Osteocyte (in vitro differentiated cells): ENCODE measurements at regions not wholly inside any gene's neighbourhood (a gene's known extent, or its start where the extent isn't known, plus 50 kb on each side); places are given as distances from the start of the nearest gene placed in this dataset.

Experiments used
- DNase-seq: peaks from one replicate; pipeline ENCODE4 v3.0.0; 2021; ENCODE audit warnings: mixed read lengths; ENCODE audit not compliant: unreplicated experiment; ENCODE audit errors: extremely low spot score
- H3K27ac Mint-ChIP-seq: one replicate; pipeline ENCODE4 v1.8.0; 2021; ENCODE audit warnings: mild to moderate bottlenecking, mixed read lengths; ENCODE audit not compliant: unreplicated experiment
- H3K27me3 Mint-ChIP-seq: one replicate; pipeline ENCODE4 v1.8.0; 2021; ENCODE audit warnings: mixed read lengths; ENCODE audit not compliant: unreplicated experiment
- H3K36me3 Mint-ChIP-seq: one replicate; pipeline ENCODE4 v1.8.0; 2021; ENCODE audit warnings: mixed read lengths; ENCODE audit not compliant: unreplicated experiment
- H3K4me1 Mint-ChIP-seq: one replicate; pipeline ENCODE4 v1.8.0; 2021; ENCODE audit warnings: mixed read lengths; ENCODE audit not compliant: unreplicated experiment
- H3K4me3 Mint-ChIP-seq: one replicate; pipeline ENCODE4 v1.8.0; 2021; ENCODE audit warnings: mild to moderate bottlenecking, moderate library complexity, mixed read lengths; ENCODE audit not compliant: unreplicated experiment
- H3K9me3 Mint-ChIP-seq: one replicate; pipeline ENCODE4 v1.8.0; 2021; ENCODE audit warnings: mixed read lengths; ENCODE audit not compliant: unreplicated experiment
- TF ChIP-seq, protein P1 (sequence below): fragments of 200-600 bp; sonication (generic); IDR thresholded peaks from 2 replicates; pipeline ENCODE4 v1.5.0; 2021; ENCODE audit warnings: antibody characterized with exemption, mild to moderate bottlenecking, moderate library complexity

DNA sequence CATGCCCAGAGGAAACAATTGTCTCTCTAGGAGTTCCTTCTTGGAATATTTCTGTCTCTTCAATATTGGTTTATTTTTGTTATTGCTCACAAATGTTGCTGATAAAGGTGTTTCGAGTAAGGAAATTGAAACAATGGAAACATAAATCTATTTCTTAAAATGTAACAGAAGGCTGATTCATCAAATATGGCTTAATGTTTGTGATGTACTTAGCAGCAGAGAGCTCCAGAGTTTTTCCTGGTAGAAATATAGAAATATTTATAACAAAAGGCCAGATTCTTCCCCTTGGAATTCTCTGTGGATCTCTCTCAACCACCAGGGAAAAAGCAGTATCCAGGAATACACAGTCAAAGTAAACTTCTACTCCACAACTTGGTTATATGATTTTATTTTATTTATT lies 149.2 kb upstream of the LRIG3 start:
- no peaks in the 10 kb centered on the region for H3K36me3 Mint-ChIP-seq
- H3K27ac Mint-ChIP-seq, result peak overlapping the region; percentile 79
- TF ChIP-seq, protein P1, sequence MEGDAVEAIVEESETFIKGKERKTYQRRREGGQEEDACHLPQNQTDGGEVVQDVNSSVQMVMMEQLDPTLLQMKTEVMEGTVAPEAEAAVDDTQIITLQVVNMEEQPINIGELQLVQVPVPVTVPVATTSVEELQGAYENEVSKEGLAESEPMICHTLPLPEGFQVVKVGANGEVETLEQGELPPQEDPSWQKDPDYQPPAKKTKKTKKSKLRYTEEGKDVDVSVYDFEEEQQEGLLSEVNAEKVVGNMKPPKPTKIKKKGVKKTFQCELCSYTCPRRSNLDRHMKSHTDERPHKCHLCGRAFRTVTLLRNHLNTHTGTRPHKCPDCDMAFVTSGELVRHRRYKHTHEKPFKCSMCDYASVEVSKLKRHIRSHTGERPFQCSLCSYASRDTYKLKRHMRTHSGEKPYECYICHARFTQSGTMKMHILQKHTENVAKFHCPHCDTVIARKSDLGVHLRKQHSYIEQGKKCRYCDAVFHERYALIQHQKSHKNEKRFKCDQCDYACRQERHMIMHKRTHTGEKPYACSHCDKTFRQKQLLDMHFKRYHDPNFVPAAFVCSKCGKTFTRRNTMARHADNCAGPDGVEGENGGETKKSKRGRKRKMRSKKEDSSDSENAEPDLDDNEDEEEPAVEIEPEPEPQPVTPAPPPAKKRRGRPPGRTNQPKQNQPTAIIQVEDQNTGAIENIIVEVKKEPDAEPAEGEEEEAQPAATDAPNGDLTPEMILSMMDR, result no peak
- H3K27me3 Mint-ChIP-seq, result no peaks in the 10 kb centered on the region
- no peak for DNase-seq
- H3K4me1 Mint-ChIP-seq, result peaks cover 62% of the 10 kb centered on the region
- no peaks in the 10 kb centered on the region for H3K9me3 Mint-ChIP-seq
- no peak overlapping the region for H3K4me3 Mint-ChIP-seq

DNA sequence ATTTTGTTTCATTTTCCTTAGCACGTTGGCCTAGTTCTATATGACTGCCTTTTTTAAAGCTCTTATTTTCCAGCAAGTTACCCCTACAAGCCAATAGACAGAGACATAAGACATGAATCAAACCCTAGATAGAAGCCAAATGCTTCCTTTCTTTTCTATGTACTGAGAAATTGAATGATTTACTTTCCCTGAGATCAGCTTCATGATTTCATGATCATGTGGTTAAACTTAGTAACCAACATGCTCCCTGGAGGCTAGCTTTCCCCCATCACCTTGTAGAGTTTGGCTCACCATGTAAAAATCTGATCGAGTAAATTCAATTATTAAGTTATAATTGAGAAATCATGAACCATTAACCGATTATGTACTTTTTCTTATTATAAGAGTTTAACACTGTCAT lies 148.1 kb upstream of the LRIG3 start:
- Mint-ChIP-seq H3K27me3 (no peaks in the 10 kb centered on the region), H3K4me1 (peaks cover 61% of the 10 kb centered on the region), H3K36me3 (no peaks in the 10 kb centered on the region), H3K4me3 (no peak overlapping the region), H3K9me3 (no peaks in the 10 kb centered on the region), H3K27ac (no peak overlapping the region)
- no peak for DNase-seq
- TF ChIP-seq, protein P1, result no peak

DNA sequence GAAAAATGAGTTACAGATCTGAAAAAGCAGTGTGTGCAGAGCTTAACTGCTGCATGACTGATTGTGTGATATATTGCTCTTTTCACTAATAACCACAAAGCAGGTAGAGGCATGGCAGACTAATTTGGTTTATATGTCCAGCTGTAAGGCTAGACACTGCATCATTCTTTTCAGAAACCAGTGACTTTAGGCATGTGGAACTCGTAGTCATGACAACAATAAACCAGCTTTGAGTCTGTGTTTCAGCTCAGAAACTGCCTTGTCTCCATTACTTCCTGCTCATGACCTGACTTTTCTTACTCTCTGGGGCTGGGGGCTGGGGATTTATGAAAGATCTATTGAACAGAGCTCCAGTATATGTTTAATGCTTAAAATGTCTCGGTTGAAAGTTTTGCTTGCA lies 146.8 kb upstream of the LRIG3 start:
- H3K27me3 Mint-ChIP-seq, result no peaks in the 10 kb centered on the region
- H3K36me3 Mint-ChIP-seq, result no peaks in the 10 kb centered on the region

DNA sequence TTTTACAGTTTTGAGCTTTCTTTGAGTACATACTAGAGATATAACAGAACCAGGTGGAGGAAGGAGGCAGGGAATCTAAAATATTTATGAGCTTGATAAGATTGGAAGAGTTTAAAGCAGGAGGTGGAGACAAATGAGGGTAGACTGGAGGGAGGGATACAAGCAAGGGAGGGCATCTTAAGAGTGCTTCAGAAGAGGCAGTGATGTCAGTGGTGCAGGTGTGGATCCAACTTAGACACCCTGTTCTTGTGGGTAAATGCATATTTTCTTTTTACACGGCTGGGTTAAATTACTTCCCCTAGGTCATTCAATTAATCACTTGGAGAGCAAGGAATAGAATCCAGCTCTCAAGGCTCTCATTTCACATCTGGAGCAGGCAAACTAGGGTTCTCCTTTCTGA lies 146.1 kb upstream of the LRIG3 start:
- no peaks in the 10 kb centered on the region for H3K36me3 Mint-ChIP-seq
- no peaks in the 10 kb centered on the region for H3K27me3 Mint-ChIP-seq
- H3K9me3 Mint-ChIP-seq, result no peaks in the 10 kb centered on the region
- no peak overlapping the region for H3K4me3 Mint-ChIP-seq
- peaks cover 43% of the 10 kb centered on the region for H3K4me1 Mint-ChIP-seq
- H3K27ac Mint-ChIP-seq, result no peak overlapping the region
- DNase-seq, result no peak
- TF ChIP-seq, protein P1, result no peak

More for the DNA sequence above, 146.8 kb upstream of the LRIG3 start:
- H3K4me1 Mint-ChIP-seq, result peaks cover 50% of the 10 kb centered on the region
- no peaks in the 10 kb centered on the region for H3K9me3 Mint-ChIP-seq
- no peak for DNase-seq
- H3K27ac Mint-ChIP-seq, result peak overlapping the region; percentile 65
- TF ChIP-seq, protein P1, result no peak
- no peak overlapping the region for H3K4me3 Mint-ChIP-seq

DNA sequence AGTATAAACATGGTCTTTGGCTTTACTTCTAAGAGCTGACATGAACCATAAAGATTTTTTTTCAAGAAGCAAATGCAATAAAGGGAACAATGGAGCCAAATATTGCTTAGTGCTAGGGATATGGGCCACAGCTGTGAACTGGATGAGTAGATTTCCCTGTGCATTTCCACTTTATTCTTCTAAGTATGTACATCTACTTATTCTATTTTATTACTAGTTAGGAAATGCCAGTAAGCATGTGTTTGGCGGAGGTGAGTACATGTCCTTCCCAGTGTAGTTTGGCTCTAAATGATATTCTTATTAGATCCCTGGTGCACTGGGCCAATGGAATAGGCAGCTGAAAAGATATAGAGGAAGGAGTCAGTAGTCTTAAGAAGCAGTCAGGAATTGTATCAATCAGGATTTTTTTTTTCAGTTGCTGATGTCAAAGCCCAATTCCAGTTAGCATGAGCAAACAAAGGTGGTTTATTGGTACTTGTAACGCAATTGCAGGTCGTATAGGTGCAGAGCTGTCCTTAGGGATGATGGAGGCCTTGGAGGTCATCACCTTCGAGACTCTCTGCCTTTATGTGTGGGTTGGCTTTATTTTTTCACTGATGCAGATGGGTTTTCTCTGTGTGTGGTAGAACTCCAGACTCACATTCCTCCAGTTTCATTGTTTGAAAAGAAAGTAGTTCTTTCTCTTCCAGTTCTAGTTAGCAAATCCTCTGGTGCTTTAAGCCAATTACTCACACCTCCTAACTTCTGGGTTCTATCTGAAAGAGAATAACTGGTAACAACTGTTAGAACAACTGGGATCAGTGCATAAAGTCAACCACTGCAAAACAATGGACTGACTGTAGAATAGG lies 139.0 kb upstream of the LRIG3 start:
- Mint-ChIP-seq H3K4me3 (no peak overlapping the region), H3K27ac (no peak overlapping the region)

More for the DNA sequence above, 139.0 kb upstream of the LRIG3 start:
- H3K4me1 Mint-ChIP-seq, result peaks cover 8% of the 10 kb centered on the region
- DNase-seq, result no peak
- TF ChIP-seq, protein P1, result no peak
- no peaks in the 10 kb centered on the region for H3K9me3 Mint-ChIP-seq
- H3K27me3 Mint-ChIP-seq, result no peaks in the 10 kb centered on the region
- no peaks in the 10 kb centered on the region for H3K36me3 Mint-ChIP-seq
